Femur (tissue), 1 donor: ENCODE measurements at regions not wholly inside any gene's neighbourhood (a gene's known extent, or its start where the extent isn't known, plus 50 kb on each side); places are given as distances from the start of the nearest gene placed in this dataset.

ENCODE experiments used
- DNase-seq: peaks from one replicate; pipeline ENCODE4 v3.0.0-alpha.2; 2017

- no peak for DNase-seq
Observed at GRCh38 chr12:119245904-119246494, 67.3 kb downstream of the HSPB8 start.

- DNase-seq: no peak
Observed at GRCh38 chr12:119247007-119247719, 68.4 kb downstream of the HSPB8 start.

- no peak for DNase-seq
Observed at GRCh38 chr12:119247720-119248043, 69.0 kb downstream of the HSPB8 start.

GRCh38 chr12:119249383-119250155, 70.8 kb downstream of the HSPB8 start:
- DNase-seq: no peak

GRCh38 chr12:119255314-119255713, 76.6 kb downstream of the HSPB8 start:
- no peak for DNase-seq

- DNase-seq: peak; percentile 35
Observed at GRCh38 chr12:119258149-119258548, 76.4 kb upstream of the CCDC60 start.

GRCh38 chr12:119258556-119258955, 76.0 kb upstream of the CCDC60 start:
- DNase-seq: no peak

GRCh38 chr12:119259484-119259883, 75.0 kb upstream of the CCDC60 start:
- DNase-seq: no peak

- DNase-seq: no peak
Observed at GRCh38 chr12:119262388-119262787, 72.1 kb upstream of the CCDC60 start.

- no peak for DNase-seq
Observed at GRCh38 chr12:119263466-119263865, 71.1 kb upstream of the CCDC60 start.

- DNase-seq: no peak
Observed at GRCh38 chr12:119266963-119267362, 67.6 kb upstream of the CCDC60 start.

GRCh38 chr12:119274636-119275065, 59.9 kb upstream of the CCDC60 start:
- no peak for DNase-seq

- no peak for DNase-seq
Observed at GRCh38 chr12:119283310-119283709, 51.2 kb upstream of the CCDC60 start.
